K562 (cell line): ENCODE measurements at regions not wholly inside any gene's neighbourhood (a gene's known extent, or its start where the extent isn't known, plus 50 kb on each side); places are given as distances from the start of the nearest gene placed in this dataset.

Experiments
- ATF2 ChIP-seq: sonication (generic); formaldehyde crosslinking; IDR thresholded peaks from 2 replicates; pipeline ENCODE4 v1.8.1; 2022; ENCODE audit warnings: missing genetic modification reagents
- CTCF ChIP-seq, 3 experiments: IDR thresholded peaks in 2 of 3; conservative IDR thresholded peaks in 1 of 3; 2 replicates each; pipeline ENCODE4 v1.5.1; 2011 to 2012; ENCODE audit warnings: low read length in 3 of 3, mild to moderate bottlenecking in 3 of 3, control low read depth in 2 of 3, improper control_type of control experiment in 1 of 3, inconsistent platforms in 1 of 3, low read depth in 1 of 3, mixed read lengths in 1 of 3, moderate library complexity in 1 of 3; ENCODE audit not compliant: insufficient read depth in 2 of 3
- ESRRA ChIP-seq: fragments of 450-650 bp; IDR thresholded peaks from 2 replicates; pipeline ENCODE4 v1.6.1; 2014; ENCODE audit warnings: low read depth, mild to moderate bottlenecking, moderate library complexity, borderline replicate concordance
- EZH2 ChIP-seq: IDR thresholded peaks from 2 replicates; pipeline ENCODE4 v1.6.1; 2012; ENCODE audit warnings: low read depth, mild to moderate bottlenecking, inconsistent platforms, low read length, borderline replicate concordance
- GABPB1 ChIP-seq: sonication (generic); formaldehyde crosslinking; IDR thresholded peaks from 2 replicates; pipeline ENCODE4 v1.8.0; 2022; ENCODE audit warnings: mild to moderate bottlenecking, missing genetic modification reagents
- PHTF2 ChIP-seq: fragments of 250-450 bp; sonication (Bioruptor Pico); IDR thresholded peaks from 2 replicates; pipeline ENCODE4 v1.5.0; 2021; ENCODE audit warnings: mild to moderate bottlenecking
- YBX1 ChIP-seq: fragments of 450-650 bp; IDR thresholded peaks from 2 replicates; pipeline ENCODE4 v1.7.1; 2016; ENCODE audit warnings: mild to moderate bottlenecking
- ZNF3 ChIP-seq: fragments of 250-450 bp; sonication (Bioruptor Pico); IDR thresholded peaks from 2 replicates; pipeline ENCODE4 v1.5.0; 2021; ENCODE audit warnings: mild to moderate bottlenecking, moderate library complexity

DNA sequence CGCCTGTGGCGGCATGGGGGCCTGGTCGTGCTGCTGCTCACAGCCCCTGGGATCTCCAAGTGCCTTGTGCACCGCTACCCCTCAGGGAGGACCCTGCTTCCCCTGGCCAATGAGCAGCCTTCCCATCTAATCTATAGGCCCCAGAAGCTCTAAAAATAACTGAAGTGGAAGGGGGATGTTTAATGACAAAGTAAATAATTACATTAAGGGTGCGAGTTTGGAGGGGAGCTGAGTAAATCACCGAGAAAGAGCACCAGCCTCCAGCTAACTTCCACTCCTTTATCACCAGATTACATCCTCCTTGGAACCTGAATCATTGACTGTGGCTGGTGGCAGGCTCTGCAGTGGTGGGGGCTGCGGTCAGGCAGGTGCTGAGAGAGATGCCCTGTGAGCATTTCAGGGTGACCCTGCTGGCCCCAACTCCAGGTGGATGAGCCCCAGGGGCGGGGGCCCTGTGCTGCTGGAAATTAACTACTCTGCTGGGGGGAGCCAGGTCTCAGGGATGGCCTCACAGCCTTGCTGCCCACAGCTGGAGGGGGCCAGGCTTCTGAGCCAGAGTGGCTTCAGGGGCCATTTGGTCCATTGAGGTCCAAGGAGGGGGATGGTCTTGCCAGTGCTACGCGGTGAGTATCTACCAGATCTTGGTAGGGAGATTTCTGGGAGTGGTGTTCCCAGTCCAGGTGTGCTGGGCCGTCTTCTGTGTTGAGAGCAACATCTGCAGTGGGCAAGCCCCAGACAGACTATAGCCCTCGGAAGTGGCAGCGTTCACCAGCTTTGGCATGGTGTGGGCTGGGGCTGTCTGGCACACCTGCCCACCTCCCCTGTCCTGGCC is 74.2 kb downstream of the GLI2 start:
- TF ChIP-seq ATF2 (CRISPR knock-in tag) (no peak), EZH2 (no peak), PHTF2 (no peak), ESRRA (no peak), ZNF3 (no peak), CTCF (IDR thresholded peaks at IDR 0.05 in 2 of 3, conservative IDR thresholded peaks at IDR 0.05 in 1 of 3; ENCODE audit: insufficient read depth in 2 of 3, low read depth in 1 of 3, low read length in 3 of 3) (no peak), GABPB1 (CRISPR knock-in tag) (no peak), YBX1 (no peak)
